ENCODE measurements at regions not wholly inside any gene's neighbourhood (a gene's known extent, or its start where the extent isn't known, plus 50 kb on each side); places are given as distances from the start of the nearest gene placed in this dataset.
A peak's percentile ranks its signal among the peaks of the same experiment; 100 is the strongest.

- Histone ChIP-seq H2AK5ac (ENCODE audit: low read depth, low read length) (peak overlapping the region; percentile 65), H2BK120ac (ENCODE audit: low read depth, low read length) (peak overlapping the region; percentile 88), H2AFZ (replicated peaks; ENCODE audit: low read length, poor library complexity) (peak overlapping the region; percentile 77), H3K9me1 (ENCODE audit: insufficient read depth, low read length) (peaks cover 24% of the 10 kb centered on the region), H3K9ac (ENCODE audit: low read depth, low read length) (peak overlapping the region; percentile 21; the same call in 1 of the 2 replicates), H3K79me1 (ENCODE audit: low read depth in 1 of 2, low read length in 2 of 2) (no peaks in the 10 kb centered on the region; a peak in 1 of 4 replicates), H3K4me1 (ENCODE audit: control insufficient read depth, insufficient read depth, low read length) (peaks cover 20% of the 10 kb centered on the region), H4K20me1 (ENCODE audit: insufficient read depth, low read length) (no peaks in the 10 kb centered on the region), H4K91ac (ENCODE audit: insufficient read depth, low read depth, low read length) (peak overlapping the region; percentile 92), H2BK5ac (ENCODE audit: low read depth, low read length, poor library complexity, severe bottlenecking) (peak overlapping the region; percentile 96), H3K18ac (ENCODE audit: low read depth, low read length) (peak overlapping the region; percentile 40), H2BK20ac (ENCODE audit: low read depth, low read length) (peak overlapping the region; percentile 81), H2AK9ac (replicated peaks; ENCODE audit: low read depth, low read length, poor library complexity) (peak overlapping the region; percentile 95), H3K9me3 (ENCODE audit: control insufficient read depth, insufficient read depth, low read length) (no peaks in the 10 kb centered on the region), H2BK15ac (ENCODE audit: low read depth, low read length) (peak overlapping the region; percentile 67; the same call in 2 of the 3 replicates), H3K14ac (replicated peaks; ENCODE audit: low read depth, low read length) (peak overlapping the region; percentile 44), H3K4me2 (ENCODE audit: low read depth, low read length) (peak overlapping the region; percentile 11), H3K23ac (ENCODE audit: low read depth, low read length) (peak overlapping the region; percentile 80; the same call in 1 of the 2 replicates), H3K4me3 (ENCODE audit: insufficient read depth, low read depth, low read length) (no peak overlapping the region), H3K4ac (ENCODE audit: low read depth, low read length) (peak overlapping the region; percentile 83), H3K27ac (ENCODE audit: insufficient read depth, low read length) (peak overlapping the region; percentile 71), H3K36me3 (ENCODE audit: control insufficient read depth, insufficient read depth, low read length) (no peaks in the 10 kb centered on the region), H3K27me3 (ENCODE audit: control insufficient read depth, insufficient read depth, low read length) (no peaks in the 10 kb centered on the region), H4K8ac (ENCODE audit: low read depth in 2 of 2, low read length in 2 of 2) (peak overlapping the region; percentile 48 to 91), H3K56ac (ENCODE audit: extremely low read depth, insufficient read depth, low read length) (peak overlapping the region; percentile 42), H4K5ac (ENCODE audit: low read depth, low read length) (peak overlapping the region; percentile 85; the same call in 1 of the 2 replicates)
- no TSS peak for BruUV-seq (replicated peaks)
- CTCF ChIA-PET, result no interaction called here
- DNase-seq (peak; percentile 83), ATAC-seq (ENCODE audit: low read depth) (peak; percentile 73)
- intact Hi-C loops (cut with micrococcal nuclease) (loop anchor here (5.0 kb wide), 1 partner anchor 38 kb away; no protein-coding TSS in a partner anchor), dilution Hi-C loops (cut with HindIII; ENCODE audit: low sequenced_read_pairs, unreplicated experiment) (no loop called here), in situ Hi-C loops (cut with MboI; ENCODE audit: low sequenced_read_pairs) (no loop called here)
- WGBS, 2 experiments (ENCODE audit: extremely low coverage in 2 of 2, insufficient read length in 1 of 2), result 59% methylated on average over 3 of the region's 12 CpGs; no CpG with 5 or more reads in 1 of the 2 experiments
- POLR2A ChIA-PET (ENCODE audit: unreplicated experiment), result interaction anchor here (0.5 kb wide), 1 partner anchor 59 kb away, joined by 4 read pairs; no protein-coding TSS in a partner anchor
- TF ChIP-seq POLR2A (IDR thresholded peaks at IDR 0.05; ENCODE audit: low read depth, low read length), result no peak
- 0 out of 2 replicates have a peak, but pooled peaks have one; percentile 9 for TF ChIP-seq CEBPB (IDR thresholded peaks at IDR 0.05; ENCODE audit: low read depth, low read length)
- peak; percentile 13; the same call in 1 of the 2 replicates for TF ChIP-seq SMC3 (IDR thresholded peaks at IDR 0.05; ENCODE audit: low read depth, low read length)
- 0 out of 2 replicates have a peak, but pooled peaks have one; percentile 5 for TF ChIP-seq MAZ (IDR thresholded peaks at IDR 0.05; ENCODE audit: borderline replicate concordance, low read depth, low read length)
Observed at GRCh38 chr1:203569490-203570318, 56.9 kb upstream of the ATP2B4 start.
